ENCODE measurements at regions not wholly inside any gene's neighbourhood (a gene's known extent, or its start where the extent isn't known, plus 50 kb on each side); places are given as distances from the start of the nearest gene placed in this dataset.

DNA sequence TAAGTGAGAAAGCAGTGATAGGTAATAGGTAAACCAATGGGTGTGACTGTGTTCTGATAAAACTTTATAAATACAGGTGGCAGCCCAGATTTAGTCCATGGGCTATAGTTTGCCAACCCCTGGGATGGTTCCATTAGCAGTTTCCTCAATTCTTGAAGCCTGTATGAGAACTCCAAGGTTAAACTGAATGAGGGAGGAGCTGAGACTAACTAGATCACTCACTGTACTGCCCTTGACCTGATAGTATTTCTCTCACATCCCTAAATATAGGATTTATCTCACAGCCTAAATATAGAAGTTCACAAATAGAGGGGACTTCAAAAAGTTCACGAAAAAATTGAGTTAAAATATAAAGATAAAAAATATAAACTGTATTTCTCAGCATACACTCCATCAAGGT is 439.6 kb upstream of the CCDC196 start:
- Histone ChIP-seq H3K27ac (peak overlapping the region; percentile 72), H3K36me3 (replicated peaks; ENCODE audit: insufficient read depth, low read depth) (no peaks in the 10 kb centered on the region), H4K20me1 (ENCODE audit: insufficient read depth, poor library complexity, severe bottlenecking) (no peaks in the 10 kb centered on the region), H3K4me2 (no peak overlapping the region), H3K9me2 (replicated peaks; ENCODE audit: insufficient read depth) (no peaks in the 10 kb centered on the region), H3K27me3 (no peaks in the 10 kb centered on the region), H3K4me1 (ENCODE audit: insufficient read depth) (no peaks in the 10 kb centered on the region), H3K9me3 (ENCODE audit: low read depth) (no peaks in the 10 kb centered on the region), H3K79me2 (no peaks in the 10 kb centered on the region), H3K4me3 (no peak overlapping the region), H2AFZ (no peak overlapping the region)
- TF ChIP-seq EZH2 (IDR thresholded peaks at IDR 0.05; ENCODE audit: borderline replicate concordance) = no peak
- 92% methylated on average over 1 of the region's 1 CpG for WGBS (ENCODE audit: low lambda C conversion rate, missing lambda C conversion rate)
- no peak for DNase-seq (ENCODE audit: low spot score)

DNA sequence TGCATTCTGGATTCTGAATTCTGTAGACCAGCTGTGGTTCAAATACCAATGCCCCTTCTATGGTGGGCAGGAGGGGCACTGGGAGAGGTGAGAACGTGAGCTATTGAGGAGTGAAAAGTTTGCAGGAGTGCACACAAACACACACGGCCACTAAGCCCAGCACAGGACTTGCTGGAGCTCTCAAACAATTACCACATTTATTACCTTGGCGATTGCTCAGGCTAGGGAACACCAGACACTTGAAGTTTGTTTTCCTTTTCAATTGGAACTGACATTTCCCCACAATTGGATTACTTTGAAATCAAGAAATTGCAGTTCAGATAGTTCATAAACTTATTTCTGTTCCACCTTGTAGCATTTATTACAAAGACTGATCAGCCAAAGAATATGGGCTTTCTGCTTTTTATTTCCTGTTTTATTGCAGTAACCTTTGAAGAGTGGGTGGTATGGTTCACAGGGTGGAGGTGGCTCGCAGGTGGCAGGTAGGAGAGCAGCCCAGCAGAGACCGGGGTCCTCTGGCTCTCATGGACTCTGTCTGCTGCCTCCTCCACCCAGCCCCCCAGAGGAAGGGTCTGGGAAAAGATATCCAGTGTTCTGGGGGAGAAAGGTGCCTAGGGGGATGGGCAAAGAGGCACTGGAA is 429.8 kb upstream of the CCDC196 start:
- no peak for DNase-seq (ENCODE audit: low spot score)
- TF ChIP-seq EZH2 (IDR thresholded peaks at IDR 0.05; ENCODE audit: borderline replicate concordance) (no peak), EZH2phosphoT487 (IDR thresholded peaks at IDR 0.05; ENCODE audit: low read depth, severe bottlenecking, unreplicated experiment) (no peak)
- TF ChIP-seq, protein P1, sequence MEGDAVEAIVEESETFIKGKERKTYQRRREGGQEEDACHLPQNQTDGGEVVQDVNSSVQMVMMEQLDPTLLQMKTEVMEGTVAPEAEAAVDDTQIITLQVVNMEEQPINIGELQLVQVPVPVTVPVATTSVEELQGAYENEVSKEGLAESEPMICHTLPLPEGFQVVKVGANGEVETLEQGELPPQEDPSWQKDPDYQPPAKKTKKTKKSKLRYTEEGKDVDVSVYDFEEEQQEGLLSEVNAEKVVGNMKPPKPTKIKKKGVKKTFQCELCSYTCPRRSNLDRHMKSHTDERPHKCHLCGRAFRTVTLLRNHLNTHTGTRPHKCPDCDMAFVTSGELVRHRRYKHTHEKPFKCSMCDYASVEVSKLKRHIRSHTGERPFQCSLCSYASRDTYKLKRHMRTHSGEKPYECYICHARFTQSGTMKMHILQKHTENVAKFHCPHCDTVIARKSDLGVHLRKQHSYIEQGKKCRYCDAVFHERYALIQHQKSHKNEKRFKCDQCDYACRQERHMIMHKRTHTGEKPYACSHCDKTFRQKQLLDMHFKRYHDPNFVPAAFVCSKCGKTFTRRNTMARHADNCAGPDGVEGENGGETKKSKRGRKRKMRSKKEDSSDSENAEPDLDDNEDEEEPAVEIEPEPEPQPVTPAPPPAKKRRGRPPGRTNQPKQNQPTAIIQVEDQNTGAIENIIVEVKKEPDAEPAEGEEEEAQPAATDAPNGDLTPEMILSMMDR (IDR thresholded peaks at IDR 0.05; ENCODE audit: poor library complexity) = no peak
- Histone ChIP-seq H3K4me2 (no peak overlapping the region), H3K9me2 (replicated peaks; ENCODE audit: insufficient read depth) (no peaks in the 10 kb centered on the region), H3K79me2 (no peaks in the 10 kb centered on the region), H3K4me1 (ENCODE audit: insufficient read depth) (no peaks in the 10 kb centered on the region), H3K27ac (no peak overlapping the region), H3K27me3 (no peaks in the 10 kb centered on the region), H2AFZ (no peak overlapping the region), H3K36me3 (replicated peaks; ENCODE audit: insufficient read depth, low read depth) (no peaks in the 10 kb centered on the region), H3K9me3 (ENCODE audit: low read depth) (no peaks in the 10 kb centered on the region), H3K4me3 (no peak overlapping the region), H4K20me1 (ENCODE audit: insufficient read depth, poor library complexity, severe bottlenecking) (no peaks in the 10 kb centered on the region)
- WGBS (ENCODE audit: low lambda C conversion rate, missing lambda C conversion rate) = 66% methylated on average over 5 of the region's 5 CpGs

DNA sequence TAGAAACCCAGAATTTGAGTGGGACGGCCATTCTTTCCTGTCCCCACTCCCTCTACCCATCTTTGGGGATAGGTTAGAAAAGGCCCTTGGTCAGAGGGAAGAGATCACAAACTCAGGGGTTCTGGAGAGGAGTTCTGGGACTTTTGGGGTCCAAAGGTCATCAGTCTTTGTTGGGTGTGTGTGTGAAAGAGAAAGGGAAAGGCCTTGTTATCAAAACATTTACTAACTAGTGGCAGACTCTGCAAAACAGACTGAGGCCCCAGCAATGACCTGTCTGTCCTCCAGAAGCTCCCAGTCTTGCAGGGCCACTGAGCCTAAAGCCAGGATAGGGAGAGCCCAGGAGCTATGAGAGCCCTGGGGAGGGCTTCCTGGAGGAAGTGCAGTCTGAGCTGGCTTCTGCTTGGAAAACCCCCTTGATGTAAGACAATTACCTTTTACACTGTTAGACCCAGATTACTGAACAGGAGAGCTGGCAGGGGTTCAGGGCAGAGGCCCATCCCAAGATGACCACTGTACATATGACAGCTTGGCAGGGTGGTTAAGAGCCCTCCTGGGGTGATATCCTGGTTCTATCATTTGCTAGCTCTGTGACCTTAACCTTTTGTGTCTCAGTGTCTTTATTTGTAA is 429.1 kb upstream of the CCDC196 start:
- Histone ChIP-seq H3K9me2 (replicated peaks; ENCODE audit: insufficient read depth) (no peaks in the 10 kb centered on the region), H3K9me3 (ENCODE audit: low read depth) (no peaks in the 10 kb centered on the region), H3K27me3 (no peaks in the 10 kb centered on the region), H3K79me2 (no peaks in the 10 kb centered on the region), H2AFZ (no peak overlapping the region), H3K4me1 (ENCODE audit: insufficient read depth) (no peaks in the 10 kb centered on the region), H4K20me1 (ENCODE audit: insufficient read depth, poor library complexity, severe bottlenecking) (no peaks in the 10 kb centered on the region), H3K4me2 (no peak overlapping the region), H3K27ac (no peak overlapping the region), H3K36me3 (replicated peaks; ENCODE audit: insufficient read depth, low read depth) (no peaks in the 10 kb centered on the region), H3K4me3 (no peak overlapping the region)
- 87% methylated on average over 1 of the region's 1 CpG for WGBS (ENCODE audit: low lambda C conversion rate, missing lambda C conversion rate)
- TF ChIP-seq, protein P1 (IDR thresholded peaks at IDR 0.05; ENCODE audit: poor library complexity) = no peak
- no peak for TF ChIP-seq EZH2phosphoT487 (IDR thresholded peaks at IDR 0.05; ENCODE audit: low read depth, severe bottlenecking, unreplicated experiment)
- no peak for TF ChIP-seq EZH2 (IDR thresholded peaks at IDR 0.05; ENCODE audit: borderline replicate concordance)
- no peak for DNase-seq (ENCODE audit: low spot score)

DNA sequence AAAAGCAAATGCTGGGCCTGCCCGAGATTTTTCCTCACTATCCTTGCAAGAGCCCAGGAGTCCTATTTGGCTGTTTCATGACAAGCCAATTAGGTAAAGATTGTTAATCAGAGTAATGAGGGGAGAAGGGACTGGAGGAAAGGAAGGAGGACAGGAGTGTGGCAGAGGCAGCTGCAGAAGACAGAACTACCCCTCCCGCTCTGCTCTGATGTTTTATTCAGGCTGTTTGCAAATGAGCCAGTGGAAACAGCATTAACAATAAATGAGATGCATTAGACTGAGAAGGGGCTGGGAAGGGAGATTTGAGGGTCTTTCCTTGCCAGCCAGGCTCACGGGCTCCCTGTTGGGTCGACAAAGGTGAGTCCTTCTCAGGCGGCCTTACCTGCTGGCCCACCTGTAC is 421.0 kb upstream of the CCDC196 start:
- Histone ChIP-seq H3K79me2 (no peaks in the 10 kb centered on the region), H3K4me3 (no peak overlapping the region), H2AFZ (no peak overlapping the region), H3K4me2 (no peak overlapping the region), H4K20me1 (ENCODE audit: insufficient read depth, poor library complexity, severe bottlenecking) (no peaks in the 10 kb centered on the region), H3K4me1 (ENCODE audit: insufficient read depth) (no peaks in the 10 kb centered on the region), H3K9me2 (replicated peaks; ENCODE audit: insufficient read depth) (no peaks in the 10 kb centered on the region), H3K36me3 (replicated peaks; ENCODE audit: insufficient read depth, low read depth) (no peaks in the 10 kb centered on the region), H3K9me3 (ENCODE audit: low read depth) (no peaks in the 10 kb centered on the region), H3K27ac (no peak overlapping the region), H3K27me3 (no peaks in the 10 kb centered on the region)
- DNase-seq (ENCODE audit: low spot score) = no peak
- 94% methylated on average over 5 of the region's 5 CpGs for WGBS (ENCODE audit: low lambda C conversion rate, missing lambda C conversion rate)
- no peak for TF ChIP-seq EZH2 (IDR thresholded peaks at IDR 0.05; ENCODE audit: borderline replicate concordance)

Measured in hepatocyte (in vitro differentiated cells).